H1 (cell line): ENCODE measurements at regions not wholly inside any gene's neighbourhood (a gene's known extent, or its start where the extent isn't known, plus 50 kb on each side); places are given as distances from the start of the nearest gene placed in this dataset.
A peak's percentile ranks its signal among the peaks of the same experiment; 100 is the strongest.

Experiments used
- CTCF ChIA-PET: fragments of 300-600 bp; sonication (Branson Sonifier 250); formaldehyde crosslinking; loops from one replicate; lab custom pipeline; 2021; ENCODE audit not compliant: partially characterized antibody; lab: Charles Lee
- POLR2A ChIA-PET: fragments of 300-600 bp; sonication (Branson Sonifier 250); formaldehyde crosslinking; loops from one replicate; lab custom pipeline; 2021; ENCODE audit warnings: inconsistent platforms; ENCODE audit not compliant: partially characterized antibody; lab: Charles Lee
- DNase-seq, 2 experiments: peaks; one replicate each; pipeline versions ENCODE4 v3.0.0 to v3.0.0-alpha.2; 2010 to 2022; ENCODE audit warnings: low spot score in 2 of 2, low read depth in 1 of 2, mixed read lengths in 1 of 2
- FAIRE-seq: peaks from 2 replicates; lab custom pipeline; 2011; peaks lifted over from hg19 to GRCh38; lab: Jason Lieb, UNC
- H2AFZ ChIP-seq: 2 replicates; pipeline ENCODE4 v1.8.1; 2012; ENCODE audit warnings: low read length, inconsistent platforms
- H2AK5ac ChIP-seq: 2 replicates; pipeline ENCODE4 v1.6.1; 2013; ENCODE audit warnings: low read depth, low read length
- H2BK120ac ChIP-seq: replicated peaks from 2 replicates; pipeline ENCODE3; 2013; ENCODE audit warnings: low read depth, low read length, inconsistent platforms
- H2BK12ac ChIP-seq: 2 replicates; pipeline ENCODE4 v1.6.1; 2013; ENCODE audit warnings: low read depth, low read length
- H2BK15ac ChIP-seq: 2 replicates; pipeline ENCODE4 v1.6.1; 2013; ENCODE audit warnings: low read length
- H2BK20ac ChIP-seq: 2 replicates; pipeline ENCODE4 v1.6.1; 2013; ENCODE audit warnings: low read length
- H2BK5ac ChIP-seq: 2 replicates; pipeline ENCODE4 v1.6.1; 2013; ENCODE audit warnings: low read depth, low read length
- H3K14ac ChIP-seq: 2 replicates; pipeline ENCODE4 v1.6.1; 2013; ENCODE audit warnings: inconsistent platforms; ENCODE audit not compliant: insufficient read length
- H3K18ac ChIP-seq: 2 replicates; pipeline ENCODE4 v1.6.1; 2013; ENCODE audit warnings: low read length; ENCODE audit errors: extremely low read depth
- H3K23ac ChIP-seq: 2 replicates; pipeline ENCODE4 v1.6.1; 2013; ENCODE audit warnings: inconsistent platforms; ENCODE audit not compliant: insufficient read length
- H3K23me2 ChIP-seq: 2 replicates; pipeline ENCODE4 v1.6.1; 2013; ENCODE audit warnings: low read depth, low read length
- H3K27ac ChIP-seq: 2 replicates; pipeline ENCODE4 v1.6.1; 2011; ENCODE audit warnings: low read depth, low read length, inconsistent platforms
- H3K27me3 ChIP-seq, 4 experiments: replicated peaks in 1 of 4; 1 replicate in 1 of 4; 2 replicates in 3 of 4; pipeline versions ENCODE4 v1.6.1 to v1.8.1; 2011 to 2013; ENCODE audit warnings: low read length in 3 of 4, mild to moderate bottlenecking in 3 of 4, inconsistent platforms in 2 of 4, mixed read lengths in 2 of 4, moderate library complexity in 1 of 4; ENCODE audit not compliant: control insufficient read depth in 3 of 4, insufficient read depth in 3 of 4; ENCODE audit errors: extremely low read depth in 1 of 4
- H3K36me3 ChIP-seq, 4 experiments: 2 replicates each; pipeline versions ENCODE4 v1.6.1 to v1.8.1; 2011 to 2013; ENCODE audit warnings: mild to moderate bottlenecking in 4 of 4, low read length in 3 of 4, moderate library complexity in 2 of 4, control low read depth in 1 of 4, inconsistent platforms in 1 of 4; ENCODE audit not compliant: insufficient read depth in 4 of 4, control insufficient read depth in 2 of 4
- H3K4ac ChIP-seq: replicated peaks from 2 replicates; pipeline ENCODE3; 2013; ENCODE audit warnings: low read length, low read depth, mixed read lengths, inconsistent platforms; ENCODE audit not compliant: insufficient read length
- H3K4me1 ChIP-seq, 4 experiments: replicated peaks in 1 of 4; 1 replicate in 1 of 4; 2 replicates in 3 of 4; pipeline versions ENCODE4 v1.6.1 to v1.8.1; 2011 to 2013; ENCODE audit warnings: low read length in 3 of 4, inconsistent platforms in 2 of 4, mixed read lengths in 1 of 4; ENCODE audit not compliant: insufficient read depth in 4 of 4, control insufficient read depth in 3 of 4
- H3K4me2 ChIP-seq, 2 experiments: 2 replicates each; pipeline versions ENCODE4 v1.6.1 to v1.8.1; 2011 to 2013; ENCODE audit warnings: low read depth in 2 of 2, low read length in 2 of 2, control low read depth in 1 of 2, inconsistent platforms in 1 of 2, mild to moderate bottlenecking in 1 of 2; ENCODE audit not compliant: insufficient read depth in 1 of 2
- H3K4me3 ChIP-seq, 4 experiments: fragments of 200-600, 300-600 bp in 1 of 4; sonication (generic), shearing (Covaris generic), sonication (Bioruptor Twin) in 1 of 4; 2 replicates each; pipeline versions ENCODE4 v1.5.1 to v1.8.1; 2011 to 2016; ENCODE audit warnings: low read length in 4 of 4, low read depth in 3 of 4, control low read depth in 2 of 4, inconsistent platforms in 2 of 4, mild to moderate bottlenecking in 2 of 4, mixed read lengths in 1 of 4, moderate library complexity in 1 of 4; ENCODE audit not compliant: insufficient read depth in 2 of 4; ENCODE audit errors: extremely low read depth in 1 of 4
- H3K56ac ChIP-seq: replicated peaks from 2 replicates; pipeline ENCODE3; 2013; ENCODE audit warnings: low read depth, mild to moderate bottlenecking, mixed read lengths, low read length, inconsistent platforms; ENCODE audit not compliant: insufficient read length
- H3K79me1 ChIP-seq: 2 replicates; pipeline ENCODE4 v1.6.1; 2013; ENCODE audit warnings: low read depth, low read length, control low read depth
- H3K79me2 ChIP-seq, 2 experiments: 2 replicates each; pipeline versions ENCODE4 v1.6.1 to v1.8.1; 2012 to 2013; ENCODE audit warnings: low read length in 2 of 2, mild to moderate bottlenecking in 2 of 2, inconsistent platforms in 1 of 2; ENCODE audit not compliant: insufficient read depth in 2 of 2, control insufficient read depth in 1 of 2
- H3K9ac ChIP-seq, 4 experiments: replicated peaks in 1 of 4; 1 replicate in 1 of 4; 2 replicates in 3 of 4; pipeline versions ENCODE4 v1.6.1 to v1.8.1; 2011 to 2013; ENCODE audit warnings: low read depth in 3 of 4, low read length in 3 of 4, control low read depth in 2 of 4, mild to moderate bottlenecking in 2 of 4, moderate library complexity in 2 of 4, inconsistent platforms in 1 of 4; ENCODE audit errors: extremely low read depth in 1 of 4
- H3K9me3 ChIP-seq, 2 experiments: 2 replicates each; pipeline versions ENCODE4 v1.6.1 to v1.8.1; 2012 to 2013; ENCODE audit warnings: mild to moderate bottlenecking in 2 of 2, moderate library complexity in 2 of 2, control low read depth in 1 of 2, inconsistent platforms in 1 of 2, low read depth in 1 of 2, low read length in 1 of 2, mixed read lengths in 1 of 2; ENCODE audit not compliant: insufficient read depth in 2 of 2
- H4K20me1 ChIP-seq, 2 experiments: replicated peaks in 1 of 2; 2 replicates each; pipeline versions ENCODE3 to v1.8.1; 2011 to 2013; ENCODE audit warnings: inconsistent platforms in 2 of 2, low read length in 2 of 2, mild to moderate bottlenecking in 1 of 2; ENCODE audit not compliant: insufficient read depth in 2 of 2, control insufficient read depth in 1 of 2
- H4K5ac ChIP-seq: 2 replicates; pipeline ENCODE4 v1.6.1; 2013; ENCODE audit warnings: low read length, low read depth, mixed read lengths, inconsistent platforms; ENCODE audit not compliant: insufficient read length
- H4K8ac ChIP-seq: 2 replicates; pipeline ENCODE4 v1.8.0; 2013; ENCODE audit warnings: mild to moderate bottlenecking, moderate library complexity, low read length, inconsistent platforms; ENCODE audit not compliant: insufficient read depth; ENCODE audit errors: extremely low read depth
- H4K91ac ChIP-seq: replicated peaks from 2 replicates; pipeline ENCODE3; 2013; ENCODE audit warnings: low read length, mixed read lengths, inconsistent platforms; ENCODE audit not compliant: insufficient read length
- CBX5 ChIP-seq: fragments of 300-800, 300-1000 bp; sonication (generic); IDR thresholded peaks from 2 replicates; pipeline ENCODE4 v1.7.1; 2016; ENCODE audit warnings: antibody characterized with exemption, low read length, low read depth
- CHD1 ChIP-seq: IDR thresholded peaks from 2 replicates; pipeline ENCODE4 v1.6.1; 2012; ENCODE audit warnings: low read depth, low read length, improper control_type of control experiment
- CREB1 ChIP-seq: IDR thresholded peaks from 2 replicates; pipeline ENCODE4 v1.6.1; 2012; ENCODE audit warnings: inconsistent platforms
- GTF2F1 ChIP-seq: IDR thresholded peaks from 2 replicates; pipeline ENCODE4 v1.6.1; 2012; ENCODE audit warnings: low read depth, low read length, improper control_type of control experiment, borderline replicate concordance
- MAFK ChIP-seq: IDR thresholded peaks from 2 replicates; pipeline ENCODE4 v1.6.1; 2012; ENCODE audit warnings: low read depth, mild to moderate bottlenecking, improper control_type of control experiment, low read length
- SRF ChIP-seq: IDR thresholded peaks from 2 replicates; pipeline ENCODE4 v1.6.1; 2011; ENCODE audit warnings: mild to moderate bottlenecking, low read depth, low read length, moderate library complexity
- SUZ12 ChIP-seq: fragments of 200-600 bp; sonication (generic); IDR thresholded peaks from 2 replicates; pipeline ENCODE4 v1.6.1; 2012; ENCODE audit warnings: mild to moderate bottlenecking, inconsistent platforms, low read length, moderate library complexity, mixed read lengths
- TBP ChIP-seq: IDR thresholded peaks from 2 replicates; pipeline ENCODE4 v1.6.1; 2011; ENCODE audit warnings: low read depth, low read length, improper control_type of control experiment
- WGBS, 2 experiments: shearing (Covaris generic) in 1 of 2; methylation state at CpG; one replicate each; pipeline versions ENCODE4 v1.1.6 to v1.1.7; 2013 to 2015; ENCODE audit warnings: low lambda C conversion rate in 2 of 2, mixed read lengths in 2 of 2, inconsistent platforms in 1 of 2, low coverage in 1 of 2, missing lambda C conversion rate in 1 of 2; ENCODE audit not compliant: insufficient replicate concordance in 2 of 2, insufficient coverage in 1 of 2, insufficient read length in 1 of 2; ENCODE audit errors: extremely low coverage in 1 of 2, missing lambda C conversion rate in 1 of 2; 5-methylcytosine and 5-hydroxymethylcytosine counted together
- TF ChIP-seq, protein P1 (sequence below), 3 experiments: IDR thresholded peaks; 1 replicate in 2 of 3; 2 replicates in 1 of 3; pipeline versions ENCODE4 v1.5.1 to v1.6.1; 2011; ENCODE audit warnings: low read length in 3 of 3, mild to moderate bottlenecking in 3 of 3, inconsistent platforms in 2 of 3, low read depth in 1 of 3, moderate library complexity in 1 of 3; ENCODE audit not compliant: insufficient read depth in 1 of 3; ENCODE audit errors: control extremely low read depth in 1 of 3
- TF ChIP-seq, protein P2 (sequence below): IDR thresholded peaks from 2 replicates; pipeline ENCODE4 v1.6.1; 2012; ENCODE audit warnings: low read length, inconsistent platforms

DNA sequence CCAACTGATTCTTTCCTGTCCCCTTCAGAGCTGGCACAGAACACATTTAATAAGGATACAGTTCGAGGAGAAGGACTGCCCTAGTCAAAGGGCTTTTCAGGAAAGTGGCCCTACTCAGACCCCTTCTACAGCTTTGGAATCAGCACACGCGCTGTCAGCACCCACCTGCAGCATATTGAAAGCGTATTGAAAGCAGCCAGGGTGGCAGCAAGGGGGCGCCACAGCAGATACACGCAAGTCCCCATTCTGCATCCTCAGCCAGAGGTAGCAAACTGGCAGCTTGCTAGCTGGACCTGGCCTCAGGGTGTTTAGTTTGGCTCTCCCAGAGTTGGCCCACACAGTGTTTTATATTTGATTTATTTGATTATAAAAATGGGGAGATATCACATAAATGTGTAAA, 101.0 kb upstream of the NT5C1B start:
- Histone ChIP-seq H2BK5ac (no peak overlapping the region), H3K4ac (no peak overlapping the region), H3K79me1 (no peaks in the 10 kb centered on the region), H3K36me3 (no peaks in the 10 kb centered on the region), H2AK5ac (no peak overlapping the region), H4K8ac (no peak overlapping the region), H2BK20ac (no peak overlapping the region), H2AFZ (peak overlapping the region; percentile 92; the same call in 1 of the 2 replicates), H3K18ac (no peak overlapping the region), H3K4me3 (no peak overlapping the region), H3K9me3 (no peaks in the 10 kb centered on the region), H3K23ac (no peak overlapping the region), H3K4me1 (no peaks in the 10 kb centered on the region), H4K5ac (no peak overlapping the region), H3K14ac (no peak overlapping the region), H2BK12ac (0 out of 2 replicates have a peak overlapping the region, but pooled peaks have one; percentile 17), H3K79me2 (no peaks in the 10 kb centered on the region), H3K27me3 (no peaks in the 10 kb centered on the region), H3K27ac (no peak overlapping the region), H2BK15ac (no peak overlapping the region), H2BK120ac (no peak overlapping the region), H3K23me2 (no peaks in the 10 kb centered on the region), H3K9ac (no peak overlapping the region), H3K56ac (no peak overlapping the region), H3K4me2 (0 out of 4 replicates have a peak overlapping the region, but pooled peaks of 1 of the 2 experiments have one; percentile 25), H4K20me1 (no peaks in the 10 kb centered on the region), H4K91ac (no peak overlapping the region)
- POLR2A ChIA-PET: interaction anchor here (1.1 kb wide), 1 partner anchor 130 kb away, joined by 3 read pairs; the partner anchor contains the start of gene RDH14
- no peak for FAIRE-seq
- DNase-seq: peak; percentile 47 to 76
- CTCF ChIA-PET: interaction anchor here (0.7 to 3.0 kb wide), 38 partner anchors 8 to 659 kb away, joined by 3 to 27 read pairs (median 4); no protein-coding TSS in a partner anchor
- WGBS, 2 experiments: 24% methylated on average over 6 of the region's 6 CpGs; no CpG with 5 or more reads in 1 of the 2 experiments
- TF ChIP-seq GTF2F1 (no peak), MAFK (no peak), CHD1 (no peak), SUZ12 (no peak), SRF (no peak), CREB1 (peak; percentile 63), CBX5 (no peak), TBP (no peak)
- TF ChIP-seq, protein P1, sequence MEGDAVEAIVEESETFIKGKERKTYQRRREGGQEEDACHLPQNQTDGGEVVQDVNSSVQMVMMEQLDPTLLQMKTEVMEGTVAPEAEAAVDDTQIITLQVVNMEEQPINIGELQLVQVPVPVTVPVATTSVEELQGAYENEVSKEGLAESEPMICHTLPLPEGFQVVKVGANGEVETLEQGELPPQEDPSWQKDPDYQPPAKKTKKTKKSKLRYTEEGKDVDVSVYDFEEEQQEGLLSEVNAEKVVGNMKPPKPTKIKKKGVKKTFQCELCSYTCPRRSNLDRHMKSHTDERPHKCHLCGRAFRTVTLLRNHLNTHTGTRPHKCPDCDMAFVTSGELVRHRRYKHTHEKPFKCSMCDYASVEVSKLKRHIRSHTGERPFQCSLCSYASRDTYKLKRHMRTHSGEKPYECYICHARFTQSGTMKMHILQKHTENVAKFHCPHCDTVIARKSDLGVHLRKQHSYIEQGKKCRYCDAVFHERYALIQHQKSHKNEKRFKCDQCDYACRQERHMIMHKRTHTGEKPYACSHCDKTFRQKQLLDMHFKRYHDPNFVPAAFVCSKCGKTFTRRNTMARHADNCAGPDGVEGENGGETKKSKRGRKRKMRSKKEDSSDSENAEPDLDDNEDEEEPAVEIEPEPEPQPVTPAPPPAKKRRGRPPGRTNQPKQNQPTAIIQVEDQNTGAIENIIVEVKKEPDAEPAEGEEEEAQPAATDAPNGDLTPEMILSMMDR (IDR thresholded peaks at IDR 0.05; ENCODE audit: control extremely low read depth in 1 of 3, insufficient read depth in 1 of 3, low read depth in 1 of 3, low read length in 3 of 3): peak; percentile 75 to 95 (median 93)
- TF ChIP-seq, protein P2, sequence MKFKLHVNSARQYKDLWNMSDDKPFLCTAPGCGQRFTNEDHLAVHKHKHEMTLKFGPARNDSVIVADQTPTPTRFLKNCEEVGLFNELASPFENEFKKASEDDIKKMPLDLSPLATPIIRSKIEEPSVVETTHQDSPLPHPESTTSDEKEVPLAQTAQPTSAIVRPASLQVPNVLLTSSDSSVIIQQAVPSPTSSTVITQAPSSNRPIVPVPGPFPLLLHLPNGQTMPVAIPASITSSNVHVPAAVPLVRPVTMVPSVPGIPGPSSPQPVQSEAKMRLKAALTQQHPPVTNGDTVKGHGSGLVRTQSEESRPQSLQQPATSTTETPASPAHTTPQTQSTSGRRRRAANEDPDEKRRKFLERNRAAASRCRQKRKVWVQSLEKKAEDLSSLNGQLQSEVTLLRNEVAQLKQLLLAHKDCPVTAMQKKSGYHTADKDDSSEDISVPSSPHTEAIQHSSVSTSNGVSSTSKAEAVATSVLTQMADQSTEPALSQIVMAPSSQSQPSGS: no peak
